ENCODE measurements at regions not wholly inside any gene's neighbourhood (a gene's known extent, or its start where the extent isn't known, plus 50 kb on each side); places are given as distances from the start of the nearest gene placed in this dataset.

DNA sequence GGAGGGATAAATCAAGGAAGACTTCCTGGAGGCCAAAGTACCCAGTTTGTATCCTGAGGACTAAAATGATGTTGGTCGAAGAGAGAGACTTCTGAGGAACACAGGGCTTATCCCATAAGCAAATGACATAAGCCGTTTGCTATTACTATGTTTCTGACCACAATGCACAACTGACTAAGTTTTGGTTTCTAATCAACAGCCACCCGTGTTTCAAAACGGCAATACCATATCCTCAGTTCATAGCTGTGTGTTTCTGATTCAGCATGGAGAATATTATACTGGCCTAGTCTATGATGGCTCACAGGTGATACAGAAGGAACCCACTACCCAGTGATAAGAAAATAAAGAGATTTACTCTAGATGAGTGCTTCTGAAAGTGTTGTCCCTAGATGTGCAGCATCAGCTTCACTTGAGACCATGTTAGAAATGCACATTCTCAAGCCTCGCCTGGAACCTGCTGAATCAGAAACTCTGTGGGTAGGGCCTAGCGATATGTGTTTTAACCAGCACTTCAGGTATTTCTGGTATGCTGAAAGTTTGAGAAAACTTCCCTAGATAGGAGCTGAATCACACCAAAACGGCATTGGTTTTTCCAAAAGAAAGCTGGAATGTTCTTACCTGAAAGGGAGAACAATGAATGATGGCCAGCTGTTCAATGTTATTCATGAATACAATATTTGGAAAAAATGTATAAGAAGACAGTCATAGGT lies 639.7 kb upstream of the NR2F2 start:
- H3K36me3 ChIP-seq (ENCODE audit: low read depth): no peaks in the 10 kb centered on the region
- no peak overlapping the region for H3K4me2 ChIP-seq (ENCODE audit: unreplicated experiment)
- WGBS, 2 experiments (ENCODE audit: low coverage in 1 of 2, low lambda C conversion rate in 2 of 2, missing lambda C conversion rate in 2 of 2): 70 to 76% methylated on average over 7 of the region's 7 CpGs
- H3K27ac ChIP-seq: no peak overlapping the region
- H3K79me2 ChIP-seq (ENCODE audit: insufficient read depth): no peaks in the 10 kb centered on the region
- in situ Hi-C loops (cut with MboI): no loop called here
- no peak overlapping the region for H2AFZ ChIP-seq
- no peak overlapping the region for H3K4me3 ChIP-seq
- H3K4me1 ChIP-seq (ENCODE audit: insufficient read depth): peaks cover 9% of the 10 kb centered on the region; the same call in 1 of the 2 replicates
- DNase-seq: no peak
- no peaks in the 10 kb centered on the region for H3K27me3 ChIP-seq (replicated peaks; ENCODE audit: insufficient read depth)
- H3K9me2 ChIP-seq (ENCODE audit: insufficient read depth): no peaks in the 10 kb centered on the region
- H4K20me1 ChIP-seq (ENCODE audit: insufficient read depth): no peaks in the 10 kb centered on the region
- H3K9ac ChIP-seq: no peak overlapping the region
- TF ChIP-seq EZH2 (IDR thresholded peaks at IDR 0.05; ENCODE audit: insufficient read depth, poor library complexity, severe bottlenecking) (no peak), EZH2phosphoT487 (IDR thresholded peaks at IDR 0.05; ENCODE audit: insufficient read depth, low read depth) (no peak)
- H3F3A ChIP-seq (ENCODE audit: insufficient read depth): no peaks in the 10 kb centered on the region
- H3K9me3 ChIP-seq (ENCODE audit: low read depth): peaks cover 8% of the 10 kb centered on the region

DNA sequence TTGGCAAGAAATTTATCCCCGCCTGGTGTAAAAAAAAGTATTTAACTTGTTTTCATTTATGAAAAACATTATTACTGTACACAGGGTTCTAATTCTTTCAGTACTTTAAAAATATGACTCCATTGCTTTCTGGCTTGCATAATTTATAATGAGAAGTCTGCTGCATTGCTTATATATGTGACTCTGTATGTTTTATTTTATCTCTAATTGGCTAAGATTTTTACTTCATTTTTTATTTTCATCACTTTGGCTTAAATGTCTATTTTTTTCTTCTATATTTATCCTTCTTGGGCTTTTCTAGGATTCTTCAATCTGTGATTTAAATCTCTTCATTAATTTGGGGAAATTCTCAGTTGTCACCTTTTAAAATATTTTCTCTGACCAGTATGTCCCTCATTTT lies 636.6 kb upstream of the NR2F2 start:
- in situ Hi-C loops (cut with MboI): no loop called here
- TF ChIP-seq EZH2phosphoT487 (IDR thresholded peaks at IDR 0.05; ENCODE audit: insufficient read depth, low read depth) (no peak), EZH2 (IDR thresholded peaks at IDR 0.05; ENCODE audit: insufficient read depth, poor library complexity, severe bottlenecking) (no peak)
- no peaks in the 10 kb centered on the region for H3K36me3 ChIP-seq (ENCODE audit: low read depth)
- peak; percentile 42 for DNase-seq
- H3K79me2 ChIP-seq (ENCODE audit: insufficient read depth): no peaks in the 10 kb centered on the region
- no peak overlapping the region for H3K4me3 ChIP-seq
- no peaks in the 10 kb centered on the region for H4K20me1 ChIP-seq (ENCODE audit: insufficient read depth)
- H3K9ac ChIP-seq: no peak overlapping the region
- H3K27ac ChIP-seq: no peak overlapping the region
- peaks cover 6% of the 10 kb centered on the region for H3K4me1 ChIP-seq (ENCODE audit: insufficient read depth)
- WGBS, 2 experiments (ENCODE audit: low coverage in 1 of 2, low lambda C conversion rate in 2 of 2, missing lambda C conversion rate in 2 of 2): 77% methylated on average over 1 of the region's 1 CpG
- no peaks in the 10 kb centered on the region for H3K9me2 ChIP-seq (ENCODE audit: insufficient read depth)
- H3K27me3 ChIP-seq (replicated peaks; ENCODE audit: insufficient read depth): no peaks in the 10 kb centered on the region
- no peak overlapping the region for H2AFZ ChIP-seq
- peaks cover 8% of the 10 kb centered on the region for H3K9me3 ChIP-seq (ENCODE audit: low read depth)
- H3K4me2 ChIP-seq (ENCODE audit: unreplicated experiment): no peak overlapping the region
- H3F3A ChIP-seq (ENCODE audit: insufficient read depth): no peaks in the 10 kb centered on the region

DNA sequence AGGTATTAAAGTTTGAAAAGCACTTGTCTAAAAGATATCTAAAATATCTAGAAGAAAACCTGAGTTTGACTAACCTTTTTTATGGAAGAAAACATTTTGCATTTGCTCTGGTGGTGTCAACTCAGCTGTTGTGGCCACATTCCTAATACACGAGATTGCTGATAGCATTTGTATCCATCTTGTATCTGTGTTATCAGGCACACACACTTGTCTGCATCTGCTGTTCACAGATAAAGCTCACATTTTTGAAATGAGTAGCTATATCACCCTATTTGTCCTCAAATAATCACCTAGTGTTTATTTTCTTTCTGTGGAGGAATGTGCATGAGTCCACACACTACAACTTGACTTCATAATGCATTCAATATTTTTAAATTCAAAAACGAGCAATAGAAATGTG lies 632.3 kb upstream of the NR2F2 start:
- TF ChIP-seq EZH2phosphoT487 (IDR thresholded peaks at IDR 0.05; ENCODE audit: insufficient read depth, low read depth): no peak
- no peak for TF ChIP-seq EZH2 (IDR thresholded peaks at IDR 0.05; ENCODE audit: insufficient read depth, poor library complexity, severe bottlenecking)
- H3K27me3 ChIP-seq (replicated peaks; ENCODE audit: insufficient read depth): no peaks in the 10 kb centered on the region
- H3F3A ChIP-seq (ENCODE audit: insufficient read depth): no peaks in the 10 kb centered on the region
- no peak overlapping the region for H3K27ac ChIP-seq
- no peaks in the 10 kb centered on the region for H4K20me1 ChIP-seq (ENCODE audit: insufficient read depth)
- H3K9me3 ChIP-seq (ENCODE audit: low read depth): peaks cover 20% of the 10 kb centered on the region
- no peak overlapping the region for H3K4me3 ChIP-seq
- in situ Hi-C loops (cut with MboI): no loop called here
- no peaks in the 10 kb centered on the region for H3K36me3 ChIP-seq (ENCODE audit: low read depth)
- H2AFZ ChIP-seq: no peak overlapping the region
- H3K4me2 ChIP-seq (ENCODE audit: unreplicated experiment): no peak overlapping the region
- no peak overlapping the region for H3K9ac ChIP-seq
- 54 to 55% methylated on average over 2 of the region's 2 CpGs for WGBS, 2 experiments (ENCODE audit: low coverage in 1 of 2, low lambda C conversion rate in 2 of 2, missing lambda C conversion rate in 2 of 2)
- no peaks in the 10 kb centered on the region for H3K79me2 ChIP-seq (ENCODE audit: insufficient read depth)
- no peak for DNase-seq
- H3K4me1 ChIP-seq (ENCODE audit: insufficient read depth): peaks cover 11% of the 10 kb centered on the region
- no peaks in the 10 kb centered on the region for H3K9me2 ChIP-seq (ENCODE audit: insufficient read depth)

GRCh38 chr15:95698951-95699350 lies 631.5 kb upstream of the NR2F2 start:
- H3K4me1 ChIP-seq (ENCODE audit: insufficient read depth): peaks cover 11% of the 10 kb centered on the region
- TF ChIP-seq EZH2phosphoT487 (IDR thresholded peaks at IDR 0.05; ENCODE audit: insufficient read depth, low read depth) (no peak), EZH2 (IDR thresholded peaks at IDR 0.05; ENCODE audit: insufficient read depth, poor library complexity, severe bottlenecking) (no peak)
- H3K27me3 ChIP-seq (replicated peaks; ENCODE audit: insufficient read depth): no peaks in the 10 kb centered on the region
- no peak overlapping the region for H2AFZ ChIP-seq
- H3F3A ChIP-seq (ENCODE audit: insufficient read depth): no peaks in the 10 kb centered on the region
- peak overlapping the region; percentile 13 for H3K4me2 ChIP-seq (ENCODE audit: unreplicated experiment)
- in situ Hi-C loops (cut with MboI): no loop called here
- no peak overlapping the region for H3K9ac ChIP-seq
- WGBS, 2 experiments (ENCODE audit: low coverage in 1 of 2, low lambda C conversion rate in 2 of 2, missing lambda C conversion rate in 2 of 2): 3 to 25% methylated on average over 2 of the region's 2 CpGs
- H3K9me2 ChIP-seq (ENCODE audit: insufficient read depth): no peaks in the 10 kb centered on the region
- H3K36me3 ChIP-seq (ENCODE audit: low read depth): no peaks in the 10 kb centered on the region
- H3K79me2 ChIP-seq (ENCODE audit: insufficient read depth): no peaks in the 10 kb centered on the region
- H4K20me1 ChIP-seq (ENCODE audit: insufficient read depth): no peaks in the 10 kb centered on the region
- no peak overlapping the region for H3K27ac ChIP-seq
- peak; percentile 54 for DNase-seq
- H3K9me3 ChIP-seq (ENCODE audit: low read depth): peaks cover 20% of the 10 kb centered on the region
- H3K4me3 ChIP-seq: no peak overlapping the region

All from GM23248 (cell line).